Central memory CD8-positive, alpha-beta T cell (primary cell): ENCODE measurements at regions not wholly inside any gene's neighbourhood (a gene's known extent, or its start where the extent isn't known, plus 50 kb on each side); places are given as distances from the start of the nearest gene placed in this dataset.

Source experiments
- ATAC-seq: fragments of 150-1000 bp; cut with Tn5 transposase; replicated peaks from 2 replicates; pipeline ENCODE4 v1.10.0; 2022; ENCODE audit warnings: mild to moderate bottlenecking, moderate FRiP score, moderate number of reproducible peaks; ENCODE audit not compliant: poor library complexity, severe bottlenecking; ENCODE audit errors: extremely low read depth
- DNase-seq, 2 donors: peaks; one replicate each; pipeline ENCODE4 v3.0.0; 2021; ENCODE audit warnings: low spot score in 2 of 2
- H3K27ac Mint-ChIP-seq: one replicate; pipeline ENCODE4 v1.8.0; 2022; ENCODE audit warnings: low read depth, mild to moderate bottlenecking, moderate library complexity, mixed read lengths
- H3K27me3 Mint-ChIP-seq: one replicate; pipeline ENCODE4 v1.8.0; 2022; ENCODE audit warnings: mixed read lengths
- H3K36me3 Mint-ChIP-seq: one replicate; pipeline ENCODE4 v1.8.0; 2022; ENCODE audit warnings: mild to moderate bottlenecking, moderate library complexity, mixed read lengths; ENCODE audit not compliant: insufficient read depth
- H3K4me1 Mint-ChIP-seq: one replicate; pipeline ENCODE4 v1.8.0; 2022; ENCODE audit warnings: mixed read lengths
- H3K4me3 Mint-ChIP-seq: one replicate; pipeline ENCODE4 v1.8.0; 2022; ENCODE audit warnings: mild to moderate bottlenecking, moderate library complexity, mixed read lengths
- H3K9me3 Mint-ChIP-seq: one replicate; pipeline ENCODE4 v1.8.0; 2022; ENCODE audit warnings: mixed read lengths

GRCh38 chr2:38163579-38163978, 87.6 kb upstream of the CYP1B1 start:
- H3K9me3 Mint-ChIP-seq, result no peaks in the 10 kb centered on the region
- DNase-seq, result no peak
- peaks cover 83% of the 10 kb centered on the region for H3K27me3 Mint-ChIP-seq
- H3K36me3 Mint-ChIP-seq, result peaks cover 2% of the 10 kb centered on the region
- no peak overlapping the region for H3K27ac Mint-ChIP-seq
- ATAC-seq, result no peak
- no peak overlapping the region for H3K4me3 Mint-ChIP-seq
- no peaks in the 10 kb centered on the region for H3K4me1 Mint-ChIP-seq

GRCh38 chr2:38163006-38163405, 87.1 kb upstream of the CYP1B1 start:
- Mint-ChIP-seq H3K9me3 (no peaks in the 10 kb centered on the region), H3K36me3 (peaks cover 2% of the 10 kb centered on the region), H3K27ac (no peak overlapping the region), H3K4me1 (no peaks in the 10 kb centered on the region), H3K4me3 (no peak overlapping the region), H3K27me3 (peaks cover 83% of the 10 kb centered on the region)
- no peak for DNase-seq
- ATAC-seq, result no peak

- Mint-ChIP-seq H3K36me3 (no peaks in the 10 kb centered on the region), H3K9me3 (no peaks in the 10 kb centered on the region), H3K27ac (no peak overlapping the region), H3K27me3 (peaks cover 91% of the 10 kb centered on the region), H3K4me1 (no peaks in the 10 kb centered on the region), H3K4me3 (no peak overlapping the region)
- DNase-seq (no peak), ATAC-seq (no peak)
Measured at GRCh38 chr2:38160516-38160915, 84.6 kb upstream of the CYP1B1 start.

- no peak for ATAC-seq
- no peaks in the 10 kb centered on the region for H3K4me1 Mint-ChIP-seq
- no peak for DNase-seq
- H3K9me3 Mint-ChIP-seq, result no peaks in the 10 kb centered on the region
- H3K27me3 Mint-ChIP-seq, result peaks cover 88% of the 10 kb centered on the region
- H3K36me3 Mint-ChIP-seq, result no peaks in the 10 kb centered on the region
- no peak overlapping the region for H3K27ac Mint-ChIP-seq
- H3K4me3 Mint-ChIP-seq, result no peak overlapping the region
Measured at GRCh38 chr2:38159597-38159996, 83.6 kb upstream of the CYP1B1 start.

- no peak overlapping the region for H3K27ac Mint-ChIP-seq
- no peaks in the 10 kb centered on the region for H3K9me3 Mint-ChIP-seq
- no peaks in the 10 kb centered on the region for H3K36me3 Mint-ChIP-seq
- no peak for ATAC-seq
- no peak overlapping the region for H3K4me3 Mint-ChIP-seq
- no peak for DNase-seq
- peaks cover 88% of the 10 kb centered on the region for H3K27me3 Mint-ChIP-seq
- H3K4me1 Mint-ChIP-seq, result no peaks in the 10 kb centered on the region
Measured at GRCh38 chr2:38159191-38159590, 83.2 kb upstream of the CYP1B1 start.

- H3K27me3 Mint-ChIP-seq, result peaks cover 88% of the 10 kb centered on the region
- no peaks in the 10 kb centered on the region for H3K9me3 Mint-ChIP-seq
- H3K4me3 Mint-ChIP-seq, result no peak overlapping the region
- no peaks in the 10 kb centered on the region for H3K4me1 Mint-ChIP-seq
- H3K27ac Mint-ChIP-seq, result no peak overlapping the region
- no peak for DNase-seq
- ATAC-seq, result no peak
- no peaks in the 10 kb centered on the region for H3K36me3 Mint-ChIP-seq
Measured at GRCh38 chr2:38158378-38159118, 82.6 kb upstream of the CYP1B1 start.

- Mint-ChIP-seq H3K36me3 (no peaks in the 10 kb centered on the region), H3K4me1 (no peaks in the 10 kb centered on the region), H3K9me3 (no peaks in the 10 kb centered on the region), H3K27me3 (peaks cover 74% of the 10 kb centered on the region), H3K27ac (no peak overlapping the region), H3K4me3 (no peak overlapping the region)
- ATAC-seq (no peak), DNase-seq (no peak)
Measured at GRCh38 chr2:38156436-38156835, 80.5 kb upstream of the CYP1B1 start.

GRCh38 chr2:38155015-38155414, 79.1 kb upstream of the CYP1B1 start:
- Mint-ChIP-seq H3K4me1 (no peaks in the 10 kb centered on the region), H3K27ac (no peak overlapping the region), H3K36me3 (no peaks in the 10 kb centered on the region), H3K27me3 (peaks cover 59% of the 10 kb centered on the region), H3K9me3 (no peaks in the 10 kb centered on the region), H3K4me3 (no peak overlapping the region)
- DNase-seq (no peak), ATAC-seq (no peak)

- Mint-ChIP-seq H3K36me3 (no peaks in the 10 kb centered on the region), H3K9me3 (no peaks in the 10 kb centered on the region), H3K27me3 (peaks cover 53% of the 10 kb centered on the region), H3K27ac (no peak overlapping the region), H3K4me3 (no peak overlapping the region), H3K4me1 (no peaks in the 10 kb centered on the region)
- DNase-seq (no peak), ATAC-seq (no peak)
Measured at GRCh38 chr2:38154395-38154794, 78.4 kb upstream of the CYP1B1 start.

GRCh38 chr2:38153476-38154135, 77.7 kb upstream of the CYP1B1 start:
- Mint-ChIP-seq H3K27ac (no peak overlapping the region), H3K4me3 (no peak overlapping the region), H3K4me1 (no peaks in the 10 kb centered on the region), H3K9me3 (no peaks in the 10 kb centered on the region), H3K27me3 (peaks cover 45% of the 10 kb centered on the region), H3K36me3 (no peaks in the 10 kb centered on the region)
- no peak for ATAC-seq
- no peak for DNase-seq

- no peaks in the 10 kb centered on the region for H3K4me1 Mint-ChIP-seq
- no peaks in the 10 kb centered on the region for H3K9me3 Mint-ChIP-seq
- ATAC-seq, result no peak
- no peak for DNase-seq
- H3K27me3 Mint-ChIP-seq, result peaks cover 38% of the 10 kb centered on the region
- H3K4me3 Mint-ChIP-seq, result no peak overlapping the region
- no peaks in the 10 kb centered on the region for H3K36me3 Mint-ChIP-seq
- H3K27ac Mint-ChIP-seq, result no peak overlapping the region
Measured at GRCh38 chr2:38152913-38153312, 77.0 kb upstream of the CYP1B1 start.

GRCh38 chr2:38152035-38152434, 76.1 kb upstream of the CYP1B1 start:
- H3K4me3 Mint-ChIP-seq, result no peak overlapping the region
- DNase-seq, result no peak
- no peaks in the 10 kb centered on the region for H3K9me3 Mint-ChIP-seq
- H3K27ac Mint-ChIP-seq, result no peak overlapping the region
- no peaks in the 10 kb centered on the region for H3K4me1 Mint-ChIP-seq
- ATAC-seq, result no peak
- H3K36me3 Mint-ChIP-seq, result no peaks in the 10 kb centered on the region
- peaks cover 38% of the 10 kb centered on the region for H3K27me3 Mint-ChIP-seq

GRCh38 chr2:38149531-38149930, 73.6 kb upstream of the CYP1B1 start:
- H3K4me3 Mint-ChIP-seq, result no peak overlapping the region
- no peak for DNase-seq
- H3K27ac Mint-ChIP-seq, result no peak overlapping the region
- no peaks in the 10 kb centered on the region for H3K36me3 Mint-ChIP-seq
- ATAC-seq, result no peak
- H3K9me3 Mint-ChIP-seq, result no peaks in the 10 kb centered on the region
- peaks cover 26% of the 10 kb centered on the region for H3K27me3 Mint-ChIP-seq
- H3K4me1 Mint-ChIP-seq, result no peaks in the 10 kb centered on the region
